ENCODE measurements at regions not wholly inside any gene's neighbourhood (a gene's known extent, or its start where the extent isn't known, plus 50 kb on each side); places are given as distances from the start of the nearest gene placed in this dataset.
A peak's percentile ranks its signal among the peaks of the same experiment; 100 is the strongest.

- H2AFZ ChIP-seq (ENCODE audit: low read depth, low read length), result peak overlapping the region; percentile 88
- H3K9ac ChIP-seq (ENCODE audit: insufficient read depth in 1 of 2, low read depth in 2 of 2, low read length in 2 of 2), result peak overlapping the region; percentile 93 to 94
- FAIRE-seq (peak; percentile 89), ATAC-seq (peak; percentile 91), DNase-seq (ENCODE audit: extremely low read depth in 1 of 4, low spot score in 3 of 4) (peak; percentile 93 to 98 (median 96))
- H3K27ac ChIP-seq (ENCODE audit: extremely low read depth, low read depth, low read length), result peak overlapping the region; percentile 99
- POLR2A ChIA-PET, result interaction anchor here (0.6 to 2.7 kb wide), 17 partner anchors 9 to 569 kb away, joined by 3 to 10 read pairs (median 5); no protein-coding TSS in a partner anchor
- peaks cover 32 to 34% of the 10 kb centered on the region in 2 experiments for H3K4me1 ChIP-seq (replicated peaks in 1 of 2; ENCODE audit: control insufficient read depth in 2 of 2, insufficient read depth in 2 of 2, low read length in 2 of 2)
- BruUV-seq (replicated peaks), result no TSS peak
- H3K79me2 ChIP-seq (ENCODE audit: control insufficient read depth, insufficient read depth, low read length), result no peaks in the 10 kb centered on the region
- in situ Hi-C loops (cut with MboI) (no loop called here), intact Hi-C loops (cut with micrococcal nuclease) (loop anchor here (1.0 to 5.0 kb wide), 2 partner anchors 54 to 60 kb away; partner anchors contain the start of gene CDKN2AIPNL)
- H3K27me3 ChIP-seq (ENCODE audit: control insufficient read depth in 2 of 2, insufficient read depth in 2 of 2, low read length in 2 of 2), result no peaks in the 10 kb centered on the region
- H3K4me2 ChIP-seq (ENCODE audit: insufficient read depth, low read length), result peak overlapping the region; percentile 88
- no peaks in the 10 kb centered on the region for H3K9me1 ChIP-seq (ENCODE audit: control insufficient read depth, insufficient read depth, low read length)
- H3K36me3 ChIP-seq (ENCODE audit: control insufficient read depth, insufficient read depth, low read length), result no peaks in the 10 kb centered on the region
- H4K20me1 ChIP-seq (replicated peaks; ENCODE audit: control insufficient read depth, insufficient read depth, low read length), result no peaks in the 10 kb centered on the region
- peak overlapping the region; percentile 46 for H3K4me3 ChIP-seq
- H3K9me3 ChIP-seq (replicated peaks; ENCODE audit: control insufficient read depth, insufficient read depth, low read depth, low read length), result no peaks in the 10 kb centered on the region
- CTCF ChIA-PET (ENCODE audit: low intra/inter-chr PET ratio), result interaction anchor here (0.5 kb wide), 1 partner anchor 56 kb away, joined by 5 read pairs; no protein-coding TSS in a partner anchor
- under 1% methylated on average over 26 of the region's 31 CpGs for WGBS (ENCODE audit: insufficient coverage, low coverage, missing lambda C conversion rate)
- TF ChIP-seq RAD51 (IDR thresholded peaks at IDR 0.05; ENCODE audit: borderline replicate concordance, low read depth) (no peak), POLR2AphosphoS5 (IDR thresholded peaks at IDR 0.05; ENCODE audit: control insufficient read depth, insufficient read depth, low read depth, low read length) (peak; percentile 57; the same call in 1 of the 2 replicates), SMAD3 (CRISPR knock-in tag; conservative IDR thresholded peaks at IDR 0.05) (0 out of 2 replicates have a peak, but pooled peaks have one; percentile 47), EP400 (IDR thresholded peaks at IDR 0.05) (peak; percentile 67), CREBBP (IDR thresholded peaks at IDR 0.05; ENCODE audit: low read depth, low read length) (no peak), BRD9 (IDR thresholded peaks at IDR 0.05; ENCODE audit: low read depth, partially characterized antibody) (peak; percentile 92), NCOA1 (IDR thresholded peaks at IDR 0.05; ENCODE audit: low read depth) (peak; percentile 64), EP300 (IDR thresholded peaks at IDR 0.05; ENCODE audit: low read length) (peak; percentile 89), BACH1 (tag; IDR thresholded peaks at IDR 0.05) (peak; percentile 79), ZNF639 (CRISPR knock-in tag; conservative IDR thresholded peaks at IDR 0.05 in 1 of 2, IDR thresholded peaks at IDR 0.05 in 1 of 2) (0 out of 4 replicates have a peak, but pooled peaks of 1 of the 2 experiments have one; percentile 79), TAF1 (IDR thresholded peaks at IDR 0.05; ENCODE audit: control insufficient read depth, extremely low read depth, insufficient read depth, low read length, severe bottlenecking) (peak; percentile 71)
- TF ChIP-seq, protein P1, sequence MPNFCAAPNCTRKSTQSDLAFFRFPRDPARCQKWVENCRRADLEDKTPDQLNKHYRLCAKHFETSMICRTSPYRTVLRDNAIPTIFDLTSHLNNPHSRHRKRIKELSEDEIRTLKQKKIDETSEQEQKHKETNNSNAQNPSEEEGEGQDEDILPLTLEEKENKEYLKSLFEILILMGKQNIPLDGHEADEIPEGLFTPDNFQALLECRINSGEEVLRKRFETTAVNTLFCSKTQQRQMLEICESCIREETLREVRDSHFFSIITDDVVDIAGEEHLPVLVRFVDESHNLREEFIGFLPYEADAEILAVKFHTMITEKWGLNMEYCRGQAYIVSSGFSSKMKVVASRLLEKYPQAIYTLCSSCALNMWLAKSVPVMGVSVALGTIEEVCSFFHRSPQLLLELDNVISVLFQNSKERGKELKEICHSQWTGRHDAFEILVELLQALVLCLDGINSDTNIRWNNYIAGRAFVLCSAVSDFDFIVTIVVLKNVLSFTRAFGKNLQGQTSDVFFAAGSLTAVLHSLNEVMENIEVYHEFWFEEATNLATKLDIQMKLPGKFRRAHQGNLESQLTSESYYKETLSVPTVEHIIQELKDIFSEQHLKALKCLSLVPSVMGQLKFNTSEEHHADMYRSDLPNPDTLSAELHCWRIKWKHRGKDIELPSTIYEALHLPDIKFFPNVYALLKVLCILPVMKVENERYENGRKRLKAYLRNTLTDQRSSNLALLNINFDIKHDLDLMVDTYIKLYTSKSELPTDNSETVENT (CRISPR knock-in tag; IDR thresholded peaks at IDR 0.05), result 0 out of 2 replicates have a peak, but pooled peaks have one; percentile 26
- TF ChIP-seq, protein P2, sequence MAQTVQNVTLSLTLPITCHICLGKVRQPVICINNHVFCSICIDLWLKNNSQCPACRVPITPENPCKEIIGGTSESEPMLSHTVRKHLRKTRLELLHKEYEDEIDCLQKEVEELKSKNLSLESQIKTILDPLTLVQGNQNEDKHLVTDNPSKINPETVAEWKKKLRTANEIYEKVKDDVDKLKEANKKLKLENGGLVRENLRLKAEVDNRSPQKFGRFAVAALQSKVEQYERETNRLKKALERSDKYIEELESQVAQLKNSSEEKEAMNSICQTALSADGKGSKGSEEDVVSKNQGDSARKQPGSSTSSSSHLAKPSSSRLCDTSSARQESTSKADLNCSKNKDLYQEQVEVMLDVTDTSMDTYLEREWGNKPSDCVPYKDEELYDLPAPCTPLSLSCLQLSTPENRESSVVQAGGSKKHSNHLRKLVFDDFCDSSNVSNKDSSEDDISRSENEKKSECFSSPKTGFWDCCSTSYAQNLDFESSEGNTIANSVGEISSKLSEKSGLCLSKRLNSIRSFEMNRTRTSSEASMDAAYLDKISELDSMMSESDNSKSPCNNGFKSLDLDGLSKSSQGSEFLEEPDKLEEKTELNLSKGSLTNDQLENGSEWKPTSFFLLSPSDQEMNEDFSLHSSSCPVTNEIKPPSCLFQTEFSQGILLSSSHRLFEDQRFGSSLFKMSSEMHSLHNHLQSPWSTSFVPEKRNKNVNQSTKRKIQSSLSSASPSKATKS (CRISPR knock-in tag; IDR thresholded peaks at IDR 0.05), result no peak
- TF ChIP-seq, protein P3, sequence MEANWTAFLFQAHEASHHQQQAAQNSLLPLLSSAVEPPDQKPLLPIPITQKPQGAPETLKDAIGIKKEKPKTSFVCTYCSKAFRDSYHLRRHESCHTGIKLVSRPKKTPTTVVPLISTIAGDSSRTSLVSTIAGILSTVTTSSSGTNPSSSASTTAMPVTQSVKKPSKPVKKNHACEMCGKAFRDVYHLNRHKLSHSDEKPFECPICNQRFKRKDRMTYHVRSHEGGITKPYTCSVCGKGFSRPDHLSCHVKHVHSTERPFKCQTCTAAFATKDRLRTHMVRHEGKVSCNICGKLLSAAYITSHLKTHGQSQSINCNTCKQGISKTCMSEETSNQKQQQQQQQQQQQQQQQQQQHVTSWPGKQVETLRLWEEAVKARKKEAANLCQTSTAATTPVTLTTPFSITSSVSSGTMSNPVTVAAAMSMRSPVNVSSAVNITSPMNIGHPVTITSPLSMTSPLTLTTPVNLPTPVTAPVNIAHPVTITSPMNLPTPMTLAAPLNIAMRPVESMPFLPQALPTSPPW (CRISPR knock-in tag; IDR thresholded peaks at IDR 0.05), result peak; percentile 98
Observed at GRCh38 chr5:134465816-134466240, 54.1 kb upstream of the CDKN2AIPNL start.

Data from K562 (cell line).